ENCODE measurements at regions not wholly inside any gene's neighbourhood (a gene's known extent, or its start where the extent isn't known, plus 50 kb on each side); places are given as distances from the start of the nearest gene placed in this dataset.

DNA sequence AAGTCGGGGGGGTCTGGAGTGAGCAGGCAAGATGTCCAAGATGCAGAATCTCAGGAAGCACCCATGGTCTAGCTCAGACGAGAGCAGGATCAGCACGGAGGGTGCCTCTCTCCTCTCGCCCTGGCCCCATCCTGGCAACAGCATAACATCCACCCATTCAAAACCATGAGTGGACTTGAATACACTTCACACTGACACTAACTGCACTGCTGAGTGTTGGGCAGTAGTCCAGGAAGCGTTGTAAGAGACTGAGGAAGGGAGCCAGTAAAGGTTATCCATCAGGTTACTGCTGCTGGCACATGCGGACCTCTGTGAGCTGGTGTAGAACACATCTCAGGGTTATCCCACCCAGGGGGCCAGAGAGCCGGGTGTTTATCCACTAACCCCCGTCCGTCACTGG, 131.0 kb upstream of the TOPAZ1 start:
- TF ChIP-seq, protein P1, sequence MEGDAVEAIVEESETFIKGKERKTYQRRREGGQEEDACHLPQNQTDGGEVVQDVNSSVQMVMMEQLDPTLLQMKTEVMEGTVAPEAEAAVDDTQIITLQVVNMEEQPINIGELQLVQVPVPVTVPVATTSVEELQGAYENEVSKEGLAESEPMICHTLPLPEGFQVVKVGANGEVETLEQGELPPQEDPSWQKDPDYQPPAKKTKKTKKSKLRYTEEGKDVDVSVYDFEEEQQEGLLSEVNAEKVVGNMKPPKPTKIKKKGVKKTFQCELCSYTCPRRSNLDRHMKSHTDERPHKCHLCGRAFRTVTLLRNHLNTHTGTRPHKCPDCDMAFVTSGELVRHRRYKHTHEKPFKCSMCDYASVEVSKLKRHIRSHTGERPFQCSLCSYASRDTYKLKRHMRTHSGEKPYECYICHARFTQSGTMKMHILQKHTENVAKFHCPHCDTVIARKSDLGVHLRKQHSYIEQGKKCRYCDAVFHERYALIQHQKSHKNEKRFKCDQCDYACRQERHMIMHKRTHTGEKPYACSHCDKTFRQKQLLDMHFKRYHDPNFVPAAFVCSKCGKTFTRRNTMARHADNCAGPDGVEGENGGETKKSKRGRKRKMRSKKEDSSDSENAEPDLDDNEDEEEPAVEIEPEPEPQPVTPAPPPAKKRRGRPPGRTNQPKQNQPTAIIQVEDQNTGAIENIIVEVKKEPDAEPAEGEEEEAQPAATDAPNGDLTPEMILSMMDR (IDR thresholded peaks at IDR 0.05; ENCODE audit: low read length) = no peak
- TF ChIP-seq EZH2 (IDR thresholded peaks at IDR 0.05; ENCODE audit: borderline replicate concordance, low read length) = no peak
